ENCODE measurements at regions not wholly inside any gene's neighbourhood (a gene's known extent, or its start where the extent isn't known, plus 50 kb on each side); places are given as distances from the start of the nearest gene placed in this dataset.

- no peaks in the 10 kb centered on the region for H3K4me1 ChIP-seq (ENCODE audit: insufficient read depth, low read length)
- no peaks in the 10 kb centered on the region for H3K9me3 ChIP-seq (ENCODE audit: control insufficient read depth in 1 of 2, low read length in 2 of 2)
- H3K27ac ChIP-seq (ENCODE audit: low read depth, low read length) = no peak overlapping the region
- peaks cover 4% of the 10 kb centered on the region for H3K27me3 ChIP-seq (ENCODE audit: insufficient read depth, low read length)
- intact Hi-C loops (cut with micrococcal nuclease) = no loop called here
- Mint-ChIP-seq H3K36me3 (no peaks in the 10 kb centered on the region), H3K4me1 (no peaks in the 10 kb centered on the region), H3K27me3 (peaks cover 6 to 21% of the 10 kb centered on the region in 2 donors), H3K4me3 (no peak overlapping the region), H3K27ac (no peak overlapping the region), H3K9me3 (no peaks in the 10 kb centered on the region)
- ChIA-PET CTCF (ENCODE audit: partially characterized antibody) (no interaction called here), POLR2A (ENCODE audit: partially characterized antibody) (no interaction called here)
- H3K4me3 ChIP-seq (ENCODE audit: low read length in 2 of 2) = no peak overlapping the region
- H3K36me3 ChIP-seq (ENCODE audit: insufficient read depth, low read length) = no peaks in the 10 kb centered on the region
- no peak for DNase-seq
These were observed 95.7 kb upstream of the WNT4 start for GRCh38 chr1:22238356-22239224.

GRCh38 chr1:22239378-22239777, 96.5 kb upstream of the WNT4 start:
- H3K4me1 ChIP-seq (ENCODE audit: insufficient read depth, low read length) = no peaks in the 10 kb centered on the region
- no peaks in the 10 kb centered on the region for H3K9me3 ChIP-seq (ENCODE audit: control insufficient read depth in 1 of 2, low read length in 2 of 2)
- intact Hi-C loops (cut with micrococcal nuclease) = no loop called here
- peaks cover 10 to 19% of the 10 kb centered on the region in 2 donors for H3K27me3 Mint-ChIP-seq
- CTCF ChIA-PET (ENCODE audit: partially characterized antibody) = no interaction called here
- no peaks in the 10 kb centered on the region for H3K36me3 ChIP-seq (ENCODE audit: insufficient read depth, low read length)
- H3K27ac ChIP-seq (ENCODE audit: low read depth, low read length) = no peak overlapping the region
- no peak overlapping the region for H3K27ac Mint-ChIP-seq
- POLR2A ChIA-PET (ENCODE audit: partially characterized antibody) = no interaction called here
- H3K27me3 ChIP-seq (ENCODE audit: insufficient read depth, low read length) = peaks cover 4% of the 10 kb centered on the region
- no peaks in the 10 kb centered on the region for H3K9me3 Mint-ChIP-seq
- no peak overlapping the region for H3K4me3 ChIP-seq (ENCODE audit: low read length in 2 of 2)
- H3K36me3 Mint-ChIP-seq = no peaks in the 10 kb centered on the region
- no peak overlapping the region for H3K4me3 Mint-ChIP-seq
- no peak for DNase-seq
- H3K4me1 Mint-ChIP-seq = no peaks in the 10 kb centered on the region

GRCh38 chr1:22241250-22241649, 98.4 kb upstream of the WNT4 start:
- H3K9me3 ChIP-seq (ENCODE audit: control insufficient read depth in 1 of 2, low read length in 2 of 2) = no peaks in the 10 kb centered on the region
- Mint-ChIP-seq H3K4me1 (no peaks in the 10 kb centered on the region), H3K9me3 (peaks cover 0 to 2% (median 0%) of the 10 kb centered on the region in 8 donors), H3K27me3 (peaks cover 4 to 13% of the 10 kb centered on the region in 2 donors), H3K4me3 (no peak overlapping the region), H3K36me3 (no peaks in the 10 kb centered on the region), H3K27ac (no peak overlapping the region)
- ChIA-PET CTCF (ENCODE audit: partially characterized antibody) (no interaction called here), POLR2A (ENCODE audit: partially characterized antibody) (no interaction called here)
- no peaks in the 10 kb centered on the region for H3K36me3 ChIP-seq (ENCODE audit: insufficient read depth, low read length)
- no peak overlapping the region for H3K4me3 ChIP-seq (ENCODE audit: low read length in 2 of 2)
- H3K4me1 ChIP-seq (ENCODE audit: insufficient read depth, low read length) = no peaks in the 10 kb centered on the region
- H3K27me3 ChIP-seq (ENCODE audit: insufficient read depth, low read length) = no peaks in the 10 kb centered on the region
- H3K27ac ChIP-seq (ENCODE audit: low read depth, low read length) = no peak overlapping the region
- DNase-seq = no peak
- intact Hi-C loops (cut with micrococcal nuclease) = no loop called here

- Histone ChIP-seq H3K4me1 (ENCODE audit: insufficient read depth, low read length) (no peaks in the 10 kb centered on the region), H3K27me3 (ENCODE audit: insufficient read depth, low read length) (no peaks in the 10 kb centered on the region), H3K36me3 (ENCODE audit: insufficient read depth, low read length) (no peaks in the 10 kb centered on the region), H3K9me3 (ENCODE audit: control insufficient read depth in 1 of 2, low read length in 2 of 2) (no peaks in the 10 kb centered on the region), H3K27ac (ENCODE audit: low read depth, low read length) (no peak overlapping the region), H3K4me3 (ENCODE audit: low read length in 2 of 2) (no peak overlapping the region)
- intact Hi-C loops (cut with micrococcal nuclease) = no loop called here
- ChIA-PET POLR2A (ENCODE audit: partially characterized antibody) (no interaction called here), CTCF (ENCODE audit: partially characterized antibody) (no interaction called here)
- peaks cover 4 to 13% of the 10 kb centered on the region in 2 donors for H3K27me3 Mint-ChIP-seq
- H3K4me3 Mint-ChIP-seq = no peak overlapping the region
- no peaks in the 10 kb centered on the region for H3K36me3 Mint-ChIP-seq
- no peaks in the 10 kb centered on the region for H3K4me1 Mint-ChIP-seq
- no peak overlapping the region for H3K27ac Mint-ChIP-seq
- DNase-seq = no peak
- H3K9me3 Mint-ChIP-seq = peaks cover 0 to 2% (median 0%) of the 10 kb centered on the region in 8 donors
These were observed 98.9 kb upstream of the WNT4 start for GRCh38 chr1:22241811-22242210.

- no peak overlapping the region for H3K4me3 ChIP-seq (ENCODE audit: low read length in 2 of 2)
- Mint-ChIP-seq H3K9me3 (peaks cover 0 to 2% (median 0%) of the 10 kb centered on the region in 8 donors), H3K36me3 (no peaks in the 10 kb centered on the region), H3K27ac (no peak overlapping the region), H3K4me3 (no peak overlapping the region), H3K27me3 (peaks cover 9 to 17% of the 10 kb centered on the region in 2 donors), H3K4me1 (no peaks in the 10 kb centered on the region)
- POLR2A ChIA-PET (ENCODE audit: partially characterized antibody) = no interaction called here
- CTCF ChIA-PET (ENCODE audit: partially characterized antibody) = no interaction called here
- no peaks in the 10 kb centered on the region for H3K4me1 ChIP-seq (ENCODE audit: insufficient read depth, low read length)
- H3K36me3 ChIP-seq (ENCODE audit: insufficient read depth, low read length) = no peaks in the 10 kb centered on the region
- no peak for DNase-seq
- H3K27me3 ChIP-seq (ENCODE audit: insufficient read depth, low read length) = no peaks in the 10 kb centered on the region
- intact Hi-C loops (cut with micrococcal nuclease) = no loop called here
- H3K27ac ChIP-seq (ENCODE audit: low read depth, low read length) = no peak overlapping the region
- no peaks in the 10 kb centered on the region for H3K9me3 ChIP-seq (ENCODE audit: control insufficient read depth in 1 of 2, low read length in 2 of 2)
These were observed 102.3 kb upstream of the WNT4 start for GRCh38 chr1:22245100-22245650.

GRCh38 chr1:22245726-22246125, 102.8 kb upstream of the WNT4 start:
- H3K36me3 Mint-ChIP-seq = no peaks in the 10 kb centered on the region

GRCh38 chr1:22246755-22247480, 104.0 kb upstream of the WNT4 start:
- intact Hi-C loops (cut with micrococcal nuclease) = no loop called here
- Histone ChIP-seq H3K9me3 (ENCODE audit: control insufficient read depth in 1 of 2, low read length in 2 of 2) (no peaks in the 10 kb centered on the region), H3K27me3 (ENCODE audit: insufficient read depth, low read length) (no peaks in the 10 kb centered on the region), H3K27ac (ENCODE audit: low read depth, low read length) (no peak overlapping the region), H3K36me3 (ENCODE audit: insufficient read depth, low read length) (no peaks in the 10 kb centered on the region), H3K4me1 (ENCODE audit: insufficient read depth, low read length) (no peaks in the 10 kb centered on the region), H3K4me3 (ENCODE audit: low read length in 2 of 2) (no peak overlapping the region)
- Mint-ChIP-seq H3K4me3 (no peak overlapping the region), H3K27me3 (peaks cover 10 to 22% of the 10 kb centered on the region in 2 donors), H3K36me3 (no peaks in the 10 kb centered on the region), H3K4me1 (peaks cover 0 to under 1% (median 0%) of the 10 kb centered on the region in 4 donors), H3K27ac (no peak overlapping the region), H3K9me3 (peaks cover 0 to 2% (median 0%) of the 10 kb centered on the region in 8 donors)
- DNase-seq = no peak
- ChIA-PET CTCF (ENCODE audit: partially characterized antibody) (no interaction called here), POLR2A (ENCODE audit: partially characterized antibody) (no interaction called here)

More at GRCh38 chr1:22245726-22246125, 102.8 kb upstream of the WNT4 start:
- H3K4me3 Mint-ChIP-seq = no peak overlapping the region
- DNase-seq = no peak
- ChIA-PET POLR2A (ENCODE audit: partially characterized antibody) (no interaction called here), CTCF (ENCODE audit: partially characterized antibody) (no interaction called here)
- H3K9me3 Mint-ChIP-seq = peaks cover 0 to 2% (median 0%) of the 10 kb centered on the region in 8 donors
- Histone ChIP-seq H3K36me3 (ENCODE audit: insufficient read depth, low read length) (no peaks in the 10 kb centered on the region), H3K27ac (ENCODE audit: low read depth, low read length) (no peak overlapping the region), H3K9me3 (ENCODE audit: control insufficient read depth in 1 of 2, low read length in 2 of 2) (no peaks in the 10 kb centered on the region), H3K4me3 (ENCODE audit: low read length in 2 of 2) (no peak overlapping the region), H3K4me1 (ENCODE audit: insufficient read depth, low read length) (no peaks in the 10 kb centered on the region), H3K27me3 (ENCODE audit: insufficient read depth, low read length) (no peaks in the 10 kb centered on the region)
- no peak overlapping the region for H3K27ac Mint-ChIP-seq
- no peaks in the 10 kb centered on the region for H3K4me1 Mint-ChIP-seq
- peaks cover 9 to 17% of the 10 kb centered on the region in 2 donors for H3K27me3 Mint-ChIP-seq
- intact Hi-C loops (cut with micrococcal nuclease) = no loop called here

All from CD4-positive, alpha-beta memory T cell (primary cell).